Neural crest cell (in vitro differentiated cells): ENCODE measurements at regions not wholly inside any gene's neighbourhood (a gene's known extent, or its start where the extent isn't known, plus 50 kb on each side); places are given as distances from the start of the nearest gene placed in this dataset.

Source experiments
- DNase-seq: peaks from one replicate; pipeline ENCODE4 v3.0.0; 2021; ENCODE audit warnings: low read depth, mixed read lengths, low spot score
- H3K27ac Mint-ChIP-seq: one replicate; pipeline ENCODE4 v1.8.0; 2021; ENCODE audit warnings: mild to moderate bottlenecking, mixed read lengths; ENCODE audit not compliant: unreplicated experiment
- H3K27me3 Mint-ChIP-seq: 2 replicates; pipeline ENCODE4 v1.8.0; 2021; ENCODE audit warnings: low read depth, mild to moderate bottlenecking, mixed read lengths
- H3K36me3 Mint-ChIP-seq: 2 replicates; pipeline ENCODE4 v1.8.0; 2021; ENCODE audit warnings: low read depth, mild to moderate bottlenecking, mixed read lengths
- H3K4me1 Mint-ChIP-seq: 2 replicates; pipeline ENCODE4 v1.8.0; 2021; ENCODE audit warnings: mixed read lengths
- H3K4me3 Mint-ChIP-seq: one replicate; pipeline ENCODE4 v1.8.0; 2021; ENCODE audit warnings: mild to moderate bottlenecking, mixed read lengths
- H3K9me3 Mint-ChIP-seq: 2 replicates; pipeline ENCODE4 v1.8.0; 2021; ENCODE audit warnings: mixed read lengths
- CTCF ChIP-seq: fragments of 200-600 bp; sonication (generic); conservative IDR thresholded peaks from 2 replicates; pipeline ENCODE4 v1.5.0; 2021; ENCODE audit warnings: antibody characterized with exemption, mild to moderate bottlenecking

GRCh38 chr5:56356121-56356835, 123.1 kb upstream of the ANKRD55 start:
- Mint-ChIP-seq H3K9me3 (peaks cover under 1% of the 10 kb centered on the region), H3K36me3 (no peaks in the 10 kb centered on the region), H3K4me3 (no peak overlapping the region), H3K4me1 (peaks cover 32% of the 10 kb centered on the region), H3K27me3 (no peaks in the 10 kb centered on the region), H3K27ac (no peak overlapping the region)
- TF ChIP-seq CTCF = no peak
- no peak for DNase-seq

GRCh38 chr5:56354836-56355235, 121.7 kb upstream of the ANKRD55 start:
- no peak overlapping the region for H3K27ac Mint-ChIP-seq
- no peak overlapping the region for H3K4me3 Mint-ChIP-seq
- H3K27me3 Mint-ChIP-seq = no peaks in the 10 kb centered on the region
- H3K36me3 Mint-ChIP-seq = no peaks in the 10 kb centered on the region
- TF ChIP-seq CTCF = no peak
- peaks cover 43% of the 10 kb centered on the region for H3K4me1 Mint-ChIP-seq
- DNase-seq = no peak
- H3K9me3 Mint-ChIP-seq = no peaks in the 10 kb centered on the region

- H3K27me3 Mint-ChIP-seq = no peaks in the 10 kb centered on the region
- H3K9me3 Mint-ChIP-seq = no peaks in the 10 kb centered on the region
- no peaks in the 10 kb centered on the region for H3K36me3 Mint-ChIP-seq
- no peak overlapping the region for H3K4me3 Mint-ChIP-seq
- TF ChIP-seq CTCF = no peak
- DNase-seq = no peak
- H3K4me1 Mint-ChIP-seq = peaks cover 39% of the 10 kb centered on the region
- H3K27ac Mint-ChIP-seq = no peak overlapping the region
Measured at GRCh38 chr5:56352808-56353590, 119.9 kb upstream of the ANKRD55 start.

GRCh38 chr5:56350597-56351170, 117.6 kb upstream of the ANKRD55 start:
- no peak for TF ChIP-seq CTCF
- no peaks in the 10 kb centered on the region for H3K27me3 Mint-ChIP-seq
- H3K4me3 Mint-ChIP-seq = no peak overlapping the region
- no peak overlapping the region for H3K27ac Mint-ChIP-seq
- peaks cover 17% of the 10 kb centered on the region for H3K4me1 Mint-ChIP-seq
- no peak for DNase-seq
- no peaks in the 10 kb centered on the region for H3K36me3 Mint-ChIP-seq
- no peaks in the 10 kb centered on the region for H3K9me3 Mint-ChIP-seq

- Mint-ChIP-seq H3K27ac (no peak overlapping the region), H3K4me3 (no peak overlapping the region), H3K27me3 (no peaks in the 10 kb centered on the region), H3K36me3 (no peaks in the 10 kb centered on the region), H3K4me1 (peaks cover 17% of the 10 kb centered on the region), H3K9me3 (no peaks in the 10 kb centered on the region)
- TF ChIP-seq CTCF = no peak
- no peak for DNase-seq
Measured at GRCh38 chr5:56350011-56350596, 117.0 kb upstream of the ANKRD55 start.
